Endothelial cell of umbilical vein (primary cell): ENCODE measurements at regions not wholly inside any gene's neighbourhood (a gene's known extent, or its start where the extent isn't known, plus 50 kb on each side); places are given as distances from the start of the nearest gene placed in this dataset.

Experiments used
- CTCF ChIP-seq, 2 donors: IDR thresholded peaks; 1 replicate in 1 of 2; 2 replicates in 1 of 2; pipeline ENCODE4 v1.5.1; 2011; ENCODE audit warnings: low read length in 2 of 2, mild to moderate bottlenecking in 2 of 2, moderate library complexity in 2 of 2, control low read depth in 1 of 2, inconsistent platforms in 1 of 2, low read depth in 1 of 2; ENCODE audit not compliant: insufficient read depth in 1 of 2; ENCODE audit errors: extremely low read depth in 1 of 2
- EZH2 ChIP-seq: IDR thresholded peaks from 2 replicates; pipeline ENCODE4 v1.6.1; 2012; ENCODE audit warnings: borderline replicate concordance, low read depth, mild to moderate bottlenecking, moderate library complexity, low read length, inconsistent platforms; ENCODE audit not compliant: severe bottlenecking
- FOS ChIP-seq: IDR thresholded peaks from 2 replicates; pipeline ENCODE4 v1.6.1; 2011; ENCODE audit warnings: mild to moderate bottlenecking, low read length, moderate library complexity, borderline replicate concordance; ENCODE audit not compliant: insufficient read depth
- GATA2 ChIP-seq: IDR thresholded peaks from 2 replicates; pipeline ENCODE4 v1.7.0; 2011; ENCODE audit warnings: low read depth, mild to moderate bottlenecking, moderate library complexity, mixed read lengths, low read length; ENCODE audit not compliant: insufficient read length, insufficient read depth
- JUN ChIP-seq: IDR thresholded peaks from 2 replicates; pipeline ENCODE4 v1.6.1; 2011; ENCODE audit warnings: borderline replicate concordance, low read depth; ENCODE audit not compliant: insufficient read length, insufficient read depth
- MAX ChIP-seq: IDR thresholded peaks from 2 replicates; pipeline ENCODE4 v1.6.1; 2011; ENCODE audit not compliant: insufficient read depth, insufficient read length
- MYC ChIP-seq: IDR thresholded peaks from one replicate; pipeline ENCODE4 v1.6.1; 2011; ENCODE audit warnings: mild to moderate bottlenecking, low read depth, low read length
- POLR2A ChIP-seq: IDR thresholded peaks from 2 replicates; pipeline ENCODE4 v1.6.1; 2012; ENCODE audit warnings: low read depth, mild to moderate bottlenecking, control low read depth, low read length
- POLR2AphosphoS5 ChIP-seq: IDR thresholded peaks from 2 replicates; pipeline ENCODE4 v1.6.1; 2012; ENCODE audit warnings: low read depth, mild to moderate bottlenecking, control low read depth, low read length, moderate library complexity; ENCODE audit not compliant: insufficient read depth

- TF ChIP-seq POLR2A (no peak), JUN (no peak), CTCF (IDR thresholded peaks at IDR 0.05; ENCODE audit: extremely low read depth in 1 of 2, insufficient read depth in 1 of 2, low read depth in 1 of 2, low read length in 2 of 2) (no peak), EZH2 (no peak), MAX (no peak), POLR2AphosphoS5 (no peak), FOS (no peak), MYC (no peak), GATA2 (no peak)
These were observed 365.4 kb upstream of the IRX1 start for GRCh38 chr5:3230254-3230653.
